ENCODE measurements at regions not wholly inside any gene's neighbourhood (a gene's known extent, or its start where the extent isn't known, plus 50 kb on each side); places are given as distances from the start of the nearest gene placed in this dataset.

GRCh38 chr14:45519766-45520165, 266.8 kb upstream of the MIS18BP1 start:
- H3K36me3 Mint-ChIP-seq (ENCODE audit: insufficient read depth, unreplicated experiment), result no peaks in the 10 kb centered on the region
- TF ChIP-seq, protein P1, sequence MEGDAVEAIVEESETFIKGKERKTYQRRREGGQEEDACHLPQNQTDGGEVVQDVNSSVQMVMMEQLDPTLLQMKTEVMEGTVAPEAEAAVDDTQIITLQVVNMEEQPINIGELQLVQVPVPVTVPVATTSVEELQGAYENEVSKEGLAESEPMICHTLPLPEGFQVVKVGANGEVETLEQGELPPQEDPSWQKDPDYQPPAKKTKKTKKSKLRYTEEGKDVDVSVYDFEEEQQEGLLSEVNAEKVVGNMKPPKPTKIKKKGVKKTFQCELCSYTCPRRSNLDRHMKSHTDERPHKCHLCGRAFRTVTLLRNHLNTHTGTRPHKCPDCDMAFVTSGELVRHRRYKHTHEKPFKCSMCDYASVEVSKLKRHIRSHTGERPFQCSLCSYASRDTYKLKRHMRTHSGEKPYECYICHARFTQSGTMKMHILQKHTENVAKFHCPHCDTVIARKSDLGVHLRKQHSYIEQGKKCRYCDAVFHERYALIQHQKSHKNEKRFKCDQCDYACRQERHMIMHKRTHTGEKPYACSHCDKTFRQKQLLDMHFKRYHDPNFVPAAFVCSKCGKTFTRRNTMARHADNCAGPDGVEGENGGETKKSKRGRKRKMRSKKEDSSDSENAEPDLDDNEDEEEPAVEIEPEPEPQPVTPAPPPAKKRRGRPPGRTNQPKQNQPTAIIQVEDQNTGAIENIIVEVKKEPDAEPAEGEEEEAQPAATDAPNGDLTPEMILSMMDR (IDR thresholded peaks at IDR 0.05; ENCODE audit: unreplicated experiment), result no peak
- DNase-seq, result no peak
- intact Hi-C loops (cut with micrococcal nuclease; ENCODE audit: unreplicated experiment), result no loop called here
- H3K27me3 Mint-ChIP-seq (ENCODE audit: unreplicated experiment), result peaks cover 14% of the 10 kb centered on the region
- no peaks in the 10 kb centered on the region for H3K4me1 Mint-ChIP-seq (ENCODE audit: low read depth, unreplicated experiment)
- BruUV-seq (replicated peaks), result no TSS peak
- CTCF ChIA-PET, result interaction anchor here (0.6 kb wide), 1 partner anchor 240 kb away, joined by 6 read pairs; no protein-coding TSS in a partner anchor
- peaks cover 3% of the 10 kb centered on the region for H3K9me3 Mint-ChIP-seq (ENCODE audit: low read depth, unreplicated experiment)
- H3K4me3 Mint-ChIP-seq (ENCODE audit: low read depth, unreplicated experiment), result no peak overlapping the region
- no peak overlapping the region for H3K27ac Mint-ChIP-seq (ENCODE audit: unreplicated experiment)

DNA sequence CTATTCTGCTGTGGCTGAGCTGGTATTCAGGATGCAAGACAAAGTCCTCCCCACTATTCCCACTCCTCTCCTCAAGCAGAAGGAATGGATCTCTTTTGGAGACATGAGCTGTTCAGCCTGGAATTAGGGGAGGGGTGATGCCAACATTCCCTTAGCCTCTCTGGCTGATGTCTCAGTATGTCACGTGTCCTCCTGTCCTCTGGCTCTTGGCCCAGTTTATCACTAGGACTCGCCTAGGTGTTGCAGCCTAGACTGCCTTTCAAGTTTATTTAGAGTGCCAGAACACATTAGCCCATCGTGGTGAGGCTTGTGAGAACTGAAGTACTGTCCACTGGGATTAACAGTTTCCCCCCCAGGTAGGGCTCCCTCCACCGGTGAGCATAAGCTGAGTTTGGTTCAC, 239.9 kb upstream of the MIS18BP1 start:
- TF ChIP-seq, protein P1 (IDR thresholded peaks at IDR 0.05; ENCODE audit: unreplicated experiment), result no peak
- DNase-seq, result no peak
- Mint-ChIP-seq H3K36me3 (ENCODE audit: insufficient read depth, unreplicated experiment) (no peaks in the 10 kb centered on the region), H3K27ac (ENCODE audit: unreplicated experiment) (no peak overlapping the region), H3K4me3 (ENCODE audit: low read depth, unreplicated experiment) (no peak overlapping the region), H3K4me1 (ENCODE audit: low read depth, unreplicated experiment) (no peaks in the 10 kb centered on the region), H3K27me3 (ENCODE audit: unreplicated experiment) (no peaks in the 10 kb centered on the region), H3K9me3 (ENCODE audit: low read depth, unreplicated experiment) (peaks cover 10% of the 10 kb centered on the region)
- intact Hi-C loops (cut with micrococcal nuclease; ENCODE audit: unreplicated experiment), result no loop called here
- CTCF ChIA-PET, result no interaction called here
- no TSS peak for BruUV-seq (replicated peaks)

GRCh38 chr14:45491914-45492313, 238.9 kb upstream of the MIS18BP1 start:
- no peak overlapping the region for H3K27ac Mint-ChIP-seq (ENCODE audit: unreplicated experiment)
- TF ChIP-seq, protein P1 (IDR thresholded peaks at IDR 0.05; ENCODE audit: unreplicated experiment), result no peak
- intact Hi-C loops (cut with micrococcal nuclease; ENCODE audit: unreplicated experiment), result no loop called here

DNA sequence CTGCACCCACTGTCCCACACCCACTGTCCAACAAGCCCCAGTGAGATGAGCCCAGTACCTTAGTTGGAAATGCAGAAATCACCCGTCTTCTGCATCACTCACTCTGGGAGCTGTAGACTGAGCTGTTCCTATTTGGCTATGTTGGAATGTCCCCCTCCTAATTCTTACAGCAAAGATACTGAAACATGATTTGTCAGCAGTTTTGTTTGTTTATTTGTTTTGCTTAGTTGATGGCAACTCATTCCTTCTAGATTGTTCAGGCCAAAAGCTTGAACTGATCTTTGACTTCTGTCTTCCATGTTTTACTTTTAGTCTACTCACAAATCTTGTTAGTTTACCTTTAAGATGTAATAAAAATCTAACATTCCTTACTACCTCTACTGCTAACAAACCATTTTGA, 233.6 kb upstream of the MIS18BP1 start:
- no peaks in the 10 kb centered on the region for H3K36me3 Mint-ChIP-seq (ENCODE audit: insufficient read depth, unreplicated experiment)
- BruUV-seq (replicated peaks), result no TSS peak
- CTCF ChIA-PET, result no interaction called here
- H3K4me3 Mint-ChIP-seq (ENCODE audit: low read depth, unreplicated experiment), result no peak overlapping the region
- intact Hi-C loops (cut with micrococcal nuclease; ENCODE audit: unreplicated experiment), result no loop called here
- H3K9me3 Mint-ChIP-seq (ENCODE audit: low read depth, unreplicated experiment), result peaks cover 21% of the 10 kb centered on the region
- no peak overlapping the region for H3K27ac Mint-ChIP-seq (ENCODE audit: unreplicated experiment)
- DNase-seq, result no peak
- TF ChIP-seq, protein P1 (IDR thresholded peaks at IDR 0.05; ENCODE audit: unreplicated experiment), result no peak
- no peaks in the 10 kb centered on the region for H3K4me1 Mint-ChIP-seq (ENCODE audit: low read depth, unreplicated experiment)
- no peaks in the 10 kb centered on the region for H3K27me3 Mint-ChIP-seq (ENCODE audit: unreplicated experiment)

More at GRCh38 chr14:45491914-45492313, 238.9 kb upstream of the MIS18BP1 start:
- H3K27me3 Mint-ChIP-seq (ENCODE audit: unreplicated experiment), result no peaks in the 10 kb centered on the region
- H3K4me3 Mint-ChIP-seq (ENCODE audit: low read depth, unreplicated experiment), result no peak overlapping the region
- peaks cover 10% of the 10 kb centered on the region for H3K9me3 Mint-ChIP-seq (ENCODE audit: low read depth, unreplicated experiment)
- DNase-seq, result no peak
- no peaks in the 10 kb centered on the region for H3K4me1 Mint-ChIP-seq (ENCODE audit: low read depth, unreplicated experiment)
- H3K36me3 Mint-ChIP-seq (ENCODE audit: insufficient read depth, unreplicated experiment), result no peaks in the 10 kb centered on the region
- no TSS peak for BruUV-seq (replicated peaks)
- CTCF ChIA-PET, result no interaction called here

Data from Calu3 (cell line).